Middle frontal gyrus (tissue), 1 donor: ENCODE measurements at regions not wholly inside any gene's neighbourhood (a gene's known extent, or its start where the extent isn't known, plus 50 kb on each side); places are given as distances from the start of the nearest gene placed in this dataset.

ENCODE experiments used
- DNase-seq: peaks from one replicate; pipeline ENCODE4 v3.0.0-alpha.2; 2015; ENCODE audit warnings: low spot score; ENCODE audit errors: extremely low spot score

DNA sequence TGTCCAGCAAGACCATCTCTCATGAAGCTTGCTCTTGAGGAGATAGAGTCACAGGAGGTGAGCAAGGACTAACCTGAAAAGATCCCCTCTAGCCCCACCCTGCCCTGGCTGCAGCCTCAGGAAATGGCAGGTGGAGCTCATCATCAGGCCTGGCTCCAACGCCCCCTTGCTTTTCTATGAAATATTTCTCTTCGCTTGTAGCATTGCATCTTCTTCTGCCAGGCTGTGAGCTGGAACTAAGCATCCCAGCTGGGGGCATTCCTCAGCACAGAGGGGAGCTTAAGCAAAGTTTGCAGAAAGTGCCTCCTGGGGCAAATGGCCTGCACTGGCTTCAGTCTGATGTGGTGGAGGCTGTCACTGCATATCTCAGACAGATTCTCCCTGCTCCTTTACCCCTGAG is 90.1 kb upstream of the LGALSL start:
- DNase-seq, result no peak

DNA sequence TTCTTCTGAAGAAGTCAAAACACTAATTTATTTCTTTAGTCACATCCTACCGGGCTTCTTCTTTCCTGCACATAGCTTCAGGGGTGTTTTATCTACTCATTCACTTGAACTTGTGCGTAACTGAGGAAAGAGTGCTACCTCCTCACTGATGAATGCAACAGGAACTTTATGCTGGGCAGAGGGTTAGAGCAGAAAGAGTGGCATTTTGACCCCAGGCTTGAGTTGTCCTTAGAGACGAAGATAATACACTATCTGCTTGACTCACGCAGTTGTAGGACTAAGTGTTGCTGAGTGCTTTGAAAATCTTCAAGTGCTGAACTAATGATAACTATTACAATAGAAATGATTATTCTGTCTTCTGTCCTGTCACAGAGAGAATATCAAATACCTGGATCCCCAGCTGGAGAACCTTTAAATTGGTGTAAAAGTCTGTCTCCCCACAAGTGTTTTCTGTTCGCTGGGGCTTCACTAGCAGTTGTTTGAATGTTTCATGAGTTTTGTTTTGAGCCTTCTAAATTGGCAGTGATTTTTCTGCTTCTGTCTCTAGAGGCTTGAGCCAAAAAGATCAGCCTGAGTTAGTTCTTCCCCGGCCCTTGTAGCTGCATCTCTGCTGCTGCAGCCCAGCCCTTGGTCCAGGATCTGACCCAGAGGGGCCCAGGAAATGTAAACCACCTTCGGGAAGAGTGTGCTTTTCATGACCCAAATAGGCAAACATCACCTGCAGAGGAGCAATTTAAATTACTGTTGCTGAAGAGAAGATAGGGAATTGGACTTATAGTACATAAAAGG is 86.3 kb upstream of the LGALSL start:
- no peak for DNase-seq

DNA sequence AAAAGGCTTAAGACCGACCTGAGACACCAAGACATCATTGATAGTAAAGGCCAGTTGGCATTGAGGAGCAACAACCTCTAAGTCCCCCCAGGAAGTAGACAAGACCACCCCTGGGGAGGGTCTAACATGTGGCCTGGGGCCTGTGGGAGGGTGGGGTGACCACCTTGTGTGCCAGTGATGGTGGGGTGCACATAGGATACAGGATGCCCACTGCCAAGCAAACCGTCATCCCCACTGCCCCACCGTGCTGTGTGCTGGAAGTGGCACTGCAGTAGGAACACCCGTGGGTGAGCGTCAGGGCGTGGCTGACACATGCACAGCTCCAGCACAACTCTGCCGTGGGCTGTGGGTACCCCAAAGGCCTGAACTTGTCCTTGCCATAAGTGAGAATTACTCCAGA is 84.3 kb upstream of the LGALSL start:
- no peak for DNase-seq

DNA sequence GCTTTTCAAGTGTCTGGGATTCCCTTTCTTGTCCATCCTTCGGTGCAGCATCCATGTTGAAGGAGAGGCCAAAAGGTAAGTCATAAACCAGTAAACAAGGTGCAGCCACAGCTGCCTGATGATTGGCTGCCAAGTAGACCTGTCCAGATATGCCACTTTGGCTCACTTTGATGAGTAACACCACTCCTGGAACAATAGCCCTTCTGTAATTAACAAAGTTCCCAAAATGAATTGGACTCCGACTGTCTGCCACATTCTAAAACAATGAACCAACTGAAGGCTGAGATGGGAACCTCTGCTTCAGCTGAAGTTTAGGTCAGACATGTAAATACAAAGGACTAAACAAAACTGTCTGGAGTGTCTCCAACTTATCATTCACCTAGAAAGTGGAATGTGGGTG is 82.2 kb upstream of the LGALSL start:
- DNase-seq, result no peak

DNA sequence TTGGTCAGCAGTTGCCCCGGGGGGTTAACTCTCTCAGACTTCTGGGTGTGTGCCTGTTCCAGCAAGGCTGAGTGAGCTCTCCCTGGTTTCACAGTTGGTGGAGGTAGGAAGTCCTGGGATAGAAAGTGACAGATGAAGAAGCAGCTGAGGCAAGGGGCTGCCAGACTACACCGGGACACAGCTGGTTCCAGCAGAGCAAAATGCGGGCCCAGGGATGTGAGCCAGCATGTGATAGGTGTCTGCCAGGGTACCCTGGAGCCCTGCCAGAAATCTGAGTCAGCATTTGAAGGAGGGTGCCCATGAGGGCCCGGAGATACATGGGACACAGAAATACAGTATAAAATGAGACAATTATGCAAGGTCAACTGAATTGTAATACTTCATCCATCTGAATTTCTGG is 79.3 kb upstream of the LGALSL start:
- DNase-seq, result no peak

DNA sequence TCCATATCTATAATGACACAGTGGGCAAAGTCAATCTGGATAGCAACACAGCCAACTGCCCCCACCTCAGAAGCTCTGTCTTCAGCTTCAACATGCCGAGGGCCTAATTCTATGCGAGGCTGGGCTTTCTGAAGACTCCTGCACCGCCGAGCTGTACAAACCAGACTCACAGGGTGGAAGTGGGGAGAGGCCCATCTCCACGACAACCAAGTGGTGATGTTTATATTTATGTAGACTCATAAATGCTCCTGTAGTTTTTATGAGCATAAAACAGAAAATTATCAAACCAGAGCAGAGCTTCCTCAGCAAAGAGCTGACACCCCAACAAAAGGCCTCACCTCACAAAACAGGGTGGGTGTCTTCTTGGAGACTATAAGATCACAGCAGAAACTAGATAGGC is 77.0 kb upstream of the LGALSL start:
- no peak for DNase-seq

DNA sequence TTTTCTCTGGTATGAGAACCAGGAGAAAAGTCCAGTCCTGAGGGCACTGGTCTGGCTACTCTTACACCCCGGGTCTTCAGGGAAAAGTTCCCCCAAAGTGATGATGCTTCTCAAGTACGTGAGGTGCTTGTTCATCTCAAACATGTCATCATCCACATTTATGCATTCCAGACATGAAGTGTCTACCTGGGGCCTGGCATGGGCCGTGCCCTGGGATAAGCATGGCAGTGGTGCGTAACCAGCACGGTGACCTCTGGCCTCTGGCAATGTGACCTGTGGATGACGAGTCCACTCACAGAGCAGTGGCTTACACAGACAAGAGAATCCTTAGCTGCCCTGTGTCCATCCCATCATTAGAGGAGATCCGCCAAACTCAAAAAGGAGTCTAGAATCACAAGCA is 74.8 kb upstream of the LGALSL start:
- no peak for DNase-seq

DNA sequence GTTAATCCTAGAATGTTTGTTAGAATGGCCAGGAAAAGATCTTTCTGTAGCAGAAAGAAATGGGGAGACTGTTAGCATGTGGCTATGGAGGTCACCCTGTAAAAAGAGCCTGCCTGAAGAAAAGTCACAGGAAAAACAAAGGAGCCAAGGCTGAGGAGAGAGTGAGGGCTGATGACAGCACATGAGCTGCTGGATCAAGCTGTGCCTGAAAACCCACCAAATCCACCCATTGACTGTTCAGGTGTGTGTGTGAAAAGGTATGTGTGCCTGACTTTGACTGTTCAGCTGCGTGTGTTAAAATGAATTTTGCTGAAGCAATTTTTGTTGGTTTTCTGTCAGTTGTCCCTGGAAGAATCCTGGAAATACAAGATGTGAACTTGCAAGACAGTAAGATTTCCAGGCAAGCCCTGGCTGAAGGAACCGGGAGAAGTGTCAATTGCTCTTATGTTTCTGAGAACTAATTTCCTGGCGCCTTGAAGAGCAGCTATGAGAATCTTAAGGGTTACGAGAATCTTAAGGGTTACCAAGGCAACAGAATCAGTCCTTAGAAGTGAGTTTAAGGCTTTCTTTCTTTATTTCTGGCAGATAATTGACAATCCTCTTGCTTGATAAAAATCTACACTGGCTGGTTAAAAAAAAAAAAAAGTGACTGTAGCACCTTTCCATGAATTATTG is 73.0 kb upstream of the LGALSL start:
- no peak for DNase-seq

DNA sequence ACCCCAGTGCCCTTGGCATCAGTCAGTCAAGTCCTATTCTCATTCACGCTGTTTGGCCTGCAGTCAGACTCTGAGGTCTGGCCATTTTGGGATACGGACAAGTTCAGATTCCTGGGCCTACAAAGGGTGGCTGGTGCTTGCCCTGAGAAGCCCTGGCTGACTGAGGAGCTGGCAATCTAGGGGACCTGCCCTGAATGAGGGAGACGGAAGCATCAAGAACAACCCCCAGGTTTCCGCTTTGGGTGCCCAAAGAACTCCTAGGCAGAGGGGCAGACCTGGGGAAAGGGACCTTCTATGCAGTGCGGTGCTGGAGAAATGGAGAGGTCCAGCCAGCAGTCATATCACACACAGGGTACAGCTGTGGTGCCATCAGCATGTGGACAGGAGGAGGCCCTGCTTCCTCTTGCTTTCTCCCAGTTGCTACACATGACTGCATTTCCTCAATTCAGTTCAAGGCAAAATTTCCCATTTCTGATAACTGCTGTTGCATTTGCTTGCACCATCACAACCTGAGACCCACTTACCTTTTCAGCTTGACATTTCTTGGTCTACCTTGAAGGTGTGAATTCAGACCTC is 70.9 kb upstream of the LGALSL start:
- DNase-seq, result no peak

DNA sequence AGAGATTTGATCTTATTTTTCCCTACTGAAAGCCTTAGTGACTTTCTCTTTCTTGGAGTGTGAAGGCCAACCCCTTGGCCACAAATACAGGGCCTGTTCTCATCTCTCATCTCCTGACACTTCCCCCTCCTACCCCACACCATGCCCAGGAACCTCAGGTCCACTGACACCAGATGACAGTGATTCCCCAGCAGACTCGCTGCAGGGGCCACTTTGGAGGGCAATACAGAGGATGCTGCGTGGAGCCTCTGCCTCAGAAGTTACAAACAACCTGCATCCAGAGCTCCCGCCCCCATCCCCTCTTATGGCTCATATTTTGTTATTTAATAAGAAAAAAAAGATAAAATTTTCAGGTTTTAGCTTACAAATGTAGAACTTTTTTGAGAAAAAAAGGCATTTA is 70.1 kb upstream of the LGALSL start:
- DNase-seq, result no peak

DNA sequence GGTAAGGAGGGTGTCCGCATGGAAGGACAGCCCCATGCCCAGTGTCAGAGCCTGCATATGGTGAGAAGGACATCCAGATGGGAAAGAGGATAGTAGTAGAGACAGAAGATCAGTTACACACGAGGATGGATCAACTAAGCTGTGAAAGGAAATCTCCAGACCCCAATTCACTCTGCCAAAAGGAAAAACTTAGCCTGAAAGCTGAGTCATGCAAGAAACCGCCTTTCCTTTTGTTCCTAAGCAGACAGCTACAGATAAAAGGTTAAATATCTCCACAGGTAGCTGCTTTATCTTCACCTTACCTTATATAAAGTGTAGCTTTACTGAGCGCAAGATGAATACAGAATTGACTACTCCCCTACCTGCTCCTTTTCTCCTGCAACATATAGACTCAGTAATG is 67.3 kb upstream of the LGALSL start:
- no peak for DNase-seq

DNA sequence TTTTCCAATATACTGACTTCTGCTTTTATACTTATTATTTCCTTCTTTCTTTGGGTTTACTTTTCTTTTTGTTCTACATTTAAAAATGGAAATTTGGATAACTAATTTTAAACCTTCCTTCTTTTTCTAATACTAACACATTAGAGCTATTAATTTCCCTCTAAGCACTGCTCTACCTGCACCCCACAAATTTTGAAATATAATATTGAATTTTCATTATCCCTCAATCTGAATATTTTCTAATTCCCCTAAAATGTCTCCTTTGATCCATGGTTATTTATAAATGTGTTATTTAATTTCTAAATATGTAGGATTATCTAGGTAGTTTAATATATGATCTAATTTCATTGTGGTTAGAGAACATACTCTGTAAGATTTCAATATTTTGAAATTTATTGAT is 63.4 kb upstream of the LGALSL start:
- DNase-seq, result no peak

DNA sequence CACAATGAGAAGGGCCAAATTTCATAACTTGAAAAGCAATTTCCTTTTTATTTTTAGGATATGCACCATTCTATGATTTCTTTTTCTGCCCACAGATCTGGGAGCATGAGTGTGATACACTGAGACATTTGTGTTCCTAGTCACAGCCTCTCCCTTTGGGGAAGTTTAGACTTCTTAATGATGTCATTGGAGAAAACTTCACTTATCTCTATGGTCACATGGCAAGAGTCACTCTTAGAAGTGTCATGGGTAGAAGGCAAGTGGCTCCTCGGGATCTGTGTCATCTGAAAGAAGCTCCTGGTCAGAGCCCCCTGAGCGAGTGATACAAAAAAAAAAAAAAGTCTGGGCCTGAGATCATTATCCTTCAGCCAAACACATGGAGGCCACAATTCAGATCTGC is 62.5 kb upstream of the LGALSL start:
- DNase-seq, result no peak

DNA sequence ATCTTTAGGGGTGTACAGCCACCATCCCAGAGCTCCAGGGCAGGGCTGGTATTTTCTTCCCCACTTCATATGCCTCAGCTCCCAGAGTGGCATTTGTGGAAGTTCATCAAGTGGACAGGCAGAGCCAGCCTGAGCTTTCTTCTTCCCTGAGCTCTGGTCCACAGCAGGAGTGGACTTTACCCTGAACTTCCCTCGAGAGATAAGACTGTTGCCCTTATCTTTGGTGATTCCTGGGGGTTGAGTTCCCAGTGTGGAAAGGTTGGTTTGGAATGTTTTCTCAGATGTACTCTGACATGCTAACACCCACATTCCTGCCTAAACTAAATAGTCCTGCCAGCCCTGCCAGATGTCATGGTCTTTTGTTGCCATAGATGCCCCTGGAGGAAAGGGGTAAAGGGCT is 62.0 kb upstream of the LGALSL start:
- no peak for DNase-seq

DNA sequence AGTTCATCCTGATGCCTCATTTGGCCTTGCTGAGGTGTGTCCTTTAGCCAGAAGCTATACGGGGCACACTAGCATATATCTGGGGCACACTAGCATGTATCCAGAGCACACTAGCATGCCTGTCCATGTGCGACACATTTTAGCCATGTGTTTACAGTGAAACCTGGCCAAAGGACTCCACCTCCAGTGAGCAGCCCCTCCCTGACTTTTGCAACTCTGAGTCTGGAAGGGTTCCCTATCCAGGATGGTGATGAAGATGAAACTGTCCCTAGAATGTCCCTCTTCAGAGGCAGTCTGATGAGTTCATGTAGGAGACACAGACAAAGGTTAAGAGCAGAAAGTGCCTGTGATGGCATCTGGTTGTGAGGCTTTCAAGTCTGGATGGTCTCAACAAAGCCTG is 61.4 kb upstream of the LGALSL start:
- no peak for DNase-seq

DNA sequence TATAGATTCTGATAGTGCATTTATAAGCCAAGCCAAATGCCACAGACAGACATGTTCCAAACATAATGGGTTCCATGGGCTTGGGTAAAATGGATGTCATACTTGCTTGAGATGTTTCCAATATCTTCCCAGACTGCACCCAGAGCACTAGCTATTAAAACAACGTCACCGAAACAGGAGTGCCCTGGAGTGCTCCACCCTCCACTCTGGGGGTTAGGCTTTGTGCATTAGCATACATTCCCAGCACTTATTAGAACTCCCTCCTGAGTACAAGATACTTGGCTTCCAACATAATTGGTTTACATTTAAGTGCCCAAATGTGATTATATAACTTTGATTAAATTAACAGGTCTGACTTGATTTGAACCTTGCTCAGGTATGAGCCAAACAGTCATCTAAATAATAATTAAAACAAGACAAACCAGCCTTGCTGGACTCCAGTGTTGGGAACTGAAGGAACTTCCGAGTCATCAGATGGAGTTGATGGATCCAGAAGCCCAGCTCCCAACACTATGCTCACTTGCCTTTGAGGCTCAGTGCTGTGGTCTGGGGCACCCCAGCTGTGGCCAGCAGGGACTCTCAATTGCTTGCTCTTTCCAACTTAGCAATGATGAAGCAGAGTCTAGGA is 60.5 kb upstream of the LGALSL start:
- no peak for DNase-seq

DNA sequence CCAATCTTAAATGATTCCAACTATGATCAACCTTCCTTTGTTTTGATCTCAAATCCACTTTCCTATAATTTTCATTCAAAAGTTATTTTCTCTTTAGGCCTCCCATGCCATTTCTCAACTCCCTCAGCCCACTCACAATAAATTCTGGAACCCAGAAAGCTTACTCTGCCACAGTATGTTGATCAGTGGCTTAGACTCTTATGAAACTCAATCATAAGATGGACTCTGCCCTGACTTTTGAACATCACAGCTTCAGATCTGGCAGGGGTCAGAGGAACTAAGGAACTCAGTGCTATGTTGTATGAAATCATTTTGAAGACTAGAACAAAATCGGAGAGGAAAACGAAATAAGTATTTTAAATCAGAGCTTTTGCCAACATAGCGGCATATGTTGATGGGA is 59.8 kb upstream of the LGALSL start:
- no peak for DNase-seq

DNA sequence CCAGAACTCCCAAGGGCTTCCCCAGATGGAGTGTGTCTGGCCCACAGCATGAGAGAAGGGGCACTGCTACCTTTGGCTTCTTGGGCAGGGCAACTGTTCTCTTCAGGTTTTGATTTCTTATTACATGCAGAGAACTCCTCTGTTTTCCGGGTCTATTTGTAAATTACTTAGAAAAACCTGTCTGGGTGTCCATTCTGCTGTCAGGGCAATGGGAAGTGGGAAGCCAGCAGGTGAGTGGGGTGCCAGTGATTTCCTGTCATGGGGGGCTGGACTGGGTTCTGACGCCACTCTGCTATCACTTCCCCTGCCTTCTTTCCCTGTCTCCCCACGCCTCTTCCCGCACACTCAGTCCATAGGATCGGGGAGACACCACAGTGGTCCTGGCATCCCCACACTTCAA is 58.0 kb upstream of the LGALSL start:
- no peak for DNase-seq

DNA sequence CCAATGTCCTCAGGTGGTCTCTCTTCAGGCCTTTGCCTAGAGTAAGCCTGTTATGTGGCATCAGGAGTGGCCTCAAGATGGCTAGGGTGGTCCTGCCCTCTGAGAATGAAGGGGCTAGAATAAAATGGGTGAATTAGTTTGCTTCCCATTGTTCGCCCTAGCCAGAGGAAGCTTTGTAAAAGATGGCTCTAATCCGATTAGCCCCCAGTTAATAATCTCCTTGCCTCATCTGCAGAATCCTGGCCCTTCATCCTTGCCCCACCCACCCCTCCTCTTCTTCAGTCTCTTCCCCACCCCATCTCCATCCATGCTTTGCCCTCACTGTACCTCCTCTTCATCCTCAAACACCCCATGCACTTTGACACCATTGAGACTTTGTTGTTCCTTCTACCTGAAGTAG is 57.4 kb upstream of the LGALSL start:
- no peak for DNase-seq

DNA sequence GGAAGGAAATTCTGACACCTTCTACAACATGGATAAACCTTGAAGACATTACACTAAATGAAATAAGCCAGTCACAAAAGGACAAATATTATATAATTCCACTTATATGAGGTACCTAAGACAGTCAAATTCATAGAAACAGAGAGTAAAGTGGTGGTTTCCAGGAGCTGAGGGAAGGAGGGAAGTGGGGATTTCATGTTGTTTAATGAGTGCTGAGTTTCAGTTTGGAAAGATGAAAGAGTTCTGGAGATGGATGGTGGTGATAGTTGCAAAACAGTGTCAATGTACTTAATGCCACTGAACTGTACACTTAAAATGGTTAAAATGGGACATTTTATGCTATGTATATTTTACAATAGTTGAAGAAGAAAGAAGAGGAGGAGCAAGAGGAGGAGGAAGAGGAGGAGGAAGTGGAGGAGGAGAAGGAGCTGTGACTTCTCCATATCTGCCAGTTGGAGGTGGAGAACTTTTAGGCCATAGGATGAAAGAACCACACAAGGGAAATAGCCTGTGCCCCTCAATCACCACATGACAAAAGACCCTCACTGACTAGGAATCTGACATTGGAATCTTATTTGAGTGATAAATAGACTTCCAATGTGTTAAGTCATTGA is 55.3 kb upstream of the LGALSL start:
- no peak for DNase-seq

DNA sequence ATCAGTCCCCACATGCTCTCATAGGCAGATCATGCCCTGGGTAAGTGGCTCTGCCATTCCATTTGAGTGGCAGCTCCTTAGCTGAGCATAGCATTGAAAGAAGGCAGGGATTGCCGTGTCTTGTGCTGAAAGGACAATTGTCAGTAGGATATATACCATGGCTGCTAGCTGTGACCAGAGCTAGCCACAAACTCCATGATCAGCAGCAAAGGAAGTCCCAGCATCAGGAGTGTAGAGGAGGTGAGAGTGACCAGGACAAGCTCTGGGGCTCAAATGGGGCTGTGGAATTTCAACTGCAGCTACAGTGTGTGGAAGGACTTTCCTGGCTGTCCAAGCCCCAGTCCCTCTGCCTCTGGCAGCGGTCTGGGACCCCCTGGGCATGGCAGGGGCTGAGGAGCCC is 54.4 kb upstream of the LGALSL start:
- no peak for DNase-seq

DNA sequence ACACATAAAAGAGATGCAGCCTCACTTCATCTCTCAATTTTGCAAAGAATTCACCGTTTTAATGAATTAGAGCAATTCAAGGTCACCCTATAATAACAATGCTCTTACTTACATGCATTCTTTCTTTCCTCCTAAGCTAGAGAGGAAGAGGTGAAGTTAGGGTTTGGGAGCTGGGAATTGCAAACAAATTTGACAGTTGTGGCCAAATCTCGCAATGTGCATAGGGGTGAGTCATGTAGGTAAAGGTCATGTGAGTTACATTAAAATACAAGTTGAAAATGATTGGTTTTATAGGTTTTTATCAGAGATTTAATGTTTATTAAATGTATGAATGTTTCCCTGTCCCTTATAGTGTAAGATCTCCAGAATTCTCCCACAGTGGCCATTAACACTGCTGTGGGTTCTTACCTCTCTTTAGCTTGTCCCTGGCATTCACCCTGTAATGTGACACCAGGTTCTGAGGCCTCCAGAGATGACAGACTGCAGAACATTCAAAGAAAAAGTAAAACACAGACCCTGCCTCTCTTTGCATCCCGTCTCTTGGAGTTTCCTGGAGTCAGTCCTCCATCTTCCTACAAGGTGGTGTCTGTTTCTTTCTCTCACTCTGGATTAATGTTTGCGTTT is 53.7 kb upstream of the LGALSL start:
- no peak for DNase-seq
